Nephron progenitor cell (in vitro differentiated cells): ENCODE measurements at regions not wholly inside any gene's neighbourhood (a gene's known extent, or its start where the extent isn't known, plus 50 kb on each side); places are given as distances from the start of the nearest gene placed in this dataset.

ENCODE experiments used
- DNase-seq: peaks from one replicate; pipeline ENCODE4 v3.0.0; 2021
- H3K27ac Mint-ChIP-seq: 2 replicates; pipeline ENCODE4 v1.8.0; 2021; ENCODE audit warnings: mild to moderate bottlenecking, moderate library complexity, mixed read lengths
- H3K27me3 Mint-ChIP-seq: 2 replicates; pipeline ENCODE4 v1.8.0; 2021; ENCODE audit warnings: mild to moderate bottlenecking, low read depth, mixed read lengths; ENCODE audit not compliant: poor library complexity
- H3K36me3 Mint-ChIP-seq: 2 replicates; pipeline ENCODE4 v1.8.0; 2021; ENCODE audit warnings: low read depth, mixed read lengths
- H3K4me1 Mint-ChIP-seq: 2 replicates; pipeline ENCODE4 v1.8.0; 2021; ENCODE audit warnings: mixed read lengths
- H3K4me3 Mint-ChIP-seq: 2 replicates; pipeline ENCODE4 v1.8.0; 2021; ENCODE audit warnings: mild to moderate bottlenecking, moderate library complexity, mixed read lengths
- H3K9me3 Mint-ChIP-seq: 2 replicates; pipeline ENCODE4 v1.8.0; 2021; ENCODE audit warnings: mild to moderate bottlenecking, moderate library complexity, mixed read lengths
- CTCF ChIP-seq: fragments of 200-600 bp; sonication (generic); IDR thresholded peaks from 2 replicates; pipeline ENCODE4 v1.5.0; 2021; ENCODE audit warnings: antibody characterized with exemption

- H3K27me3 Mint-ChIP-seq = peaks cover 28% of the 10 kb centered on the region
- no peak overlapping the region for H3K4me3 Mint-ChIP-seq
- H3K9me3 Mint-ChIP-seq = no peaks in the 10 kb centered on the region
- no peak for TF ChIP-seq CTCF
- no peak for DNase-seq
- no peaks in the 10 kb centered on the region for H3K36me3 Mint-ChIP-seq
- H3K27ac Mint-ChIP-seq = no peak overlapping the region
- H3K4me1 Mint-ChIP-seq = peaks cover 14% of the 10 kb centered on the region
Measured at GRCh38 chr16:55169780-55170179, 154.2 kb upstream of the IRX6 start.

DNA sequence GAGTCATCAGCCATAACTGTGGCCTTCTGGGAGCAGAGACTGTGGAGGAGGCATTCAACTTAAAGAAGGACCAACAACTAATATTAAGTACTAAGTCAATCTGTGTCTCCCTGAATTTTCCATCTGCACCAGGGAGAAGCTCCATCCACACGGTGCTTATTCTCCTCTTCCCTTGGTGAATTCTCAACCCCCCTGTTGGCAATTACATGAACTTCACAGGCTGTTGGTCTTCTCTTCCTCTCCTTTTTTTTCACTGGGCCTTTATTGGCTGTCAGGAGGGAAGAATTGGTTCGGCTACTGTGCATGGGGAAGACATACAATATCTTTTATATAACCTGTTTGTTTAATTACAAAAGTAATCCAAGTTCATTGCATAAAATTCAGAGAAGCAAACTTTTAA is 152.8 kb upstream of the IRX6 start:
- Mint-ChIP-seq H3K9me3 (no peaks in the 10 kb centered on the region), H3K4me3 (no peak overlapping the region), H3K27ac (no peak overlapping the region), H3K4me1 (peaks cover 14% of the 10 kb centered on the region), H3K36me3 (no peaks in the 10 kb centered on the region), H3K27me3 (peaks cover 17% of the 10 kb centered on the region)
- DNase-seq = no peak
- TF ChIP-seq CTCF = no peak

GRCh38 chr16:55175389-55175788 is 148.6 kb upstream of the IRX6 start:
- no peak overlapping the region for H3K27ac Mint-ChIP-seq
- H3K36me3 Mint-ChIP-seq = no peaks in the 10 kb centered on the region
- H3K9me3 Mint-ChIP-seq = no peaks in the 10 kb centered on the region
- H3K27me3 Mint-ChIP-seq = peaks cover 19% of the 10 kb centered on the region
- no peak for DNase-seq
- no peak overlapping the region for H3K4me3 Mint-ChIP-seq
- peaks cover 10% of the 10 kb centered on the region for H3K4me1 Mint-ChIP-seq
- TF ChIP-seq CTCF = no peak

GRCh38 chr16:55176901-55177300 is 147.1 kb upstream of the IRX6 start:
- no peak for DNase-seq
- Mint-ChIP-seq H3K9me3 (no peaks in the 10 kb centered on the region), H3K27me3 (peaks cover 19% of the 10 kb centered on the region), H3K27ac (no peak overlapping the region), H3K4me3 (no peak overlapping the region), H3K4me1 (peaks cover 10% of the 10 kb centered on the region), H3K36me3 (no peaks in the 10 kb centered on the region)
- no peak for TF ChIP-seq CTCF

DNA sequence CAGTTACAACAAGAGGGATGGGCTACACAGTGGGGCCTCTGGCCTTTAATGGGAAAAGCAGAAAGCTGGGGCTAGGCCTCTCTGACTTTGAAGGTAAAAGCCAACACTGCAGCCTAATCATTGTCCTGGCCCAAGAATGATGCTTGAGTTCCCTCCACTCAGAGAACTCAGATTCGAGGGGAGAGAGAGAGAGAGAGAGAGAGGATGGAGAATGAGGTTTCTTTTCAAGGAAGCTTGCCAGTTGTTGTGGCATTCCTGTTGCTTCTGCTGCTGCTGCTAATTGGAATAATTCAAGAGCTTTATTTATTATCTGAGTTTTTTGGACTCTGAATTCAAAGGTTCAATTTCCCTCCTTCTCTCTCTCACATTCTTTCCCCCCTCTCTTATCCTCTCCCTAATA is 144.6 kb upstream of the IRX6 start:
- Mint-ChIP-seq H3K4me3 (no peak overlapping the region), H3K9me3 (no peaks in the 10 kb centered on the region), H3K27ac (no peak overlapping the region), H3K4me1 (peaks cover 24% of the 10 kb centered on the region), H3K27me3 (peaks cover 8% of the 10 kb centered on the region), H3K36me3 (no peaks in the 10 kb centered on the region)
- DNase-seq = no peak
- TF ChIP-seq CTCF = no peak

GRCh38 chr16:55179852-55180585 is 144.0 kb upstream of the IRX6 start:
- Mint-ChIP-seq H3K9me3 (no peaks in the 10 kb centered on the region), H3K27me3 (peaks cover 8% of the 10 kb centered on the region), H3K36me3 (no peaks in the 10 kb centered on the region), H3K27ac (peak overlapping the region; percentile 40), H3K4me3 (no peak overlapping the region), H3K4me1 (peaks cover 25% of the 10 kb centered on the region)
- TF ChIP-seq CTCF = no peak
- DNase-seq = no peak
